ENCODE measurements at regions not wholly inside any gene's neighbourhood (a gene's known extent, or its start where the extent isn't known, plus 50 kb on each side); places are given as distances from the start of the nearest gene placed in this dataset.

DNA sequence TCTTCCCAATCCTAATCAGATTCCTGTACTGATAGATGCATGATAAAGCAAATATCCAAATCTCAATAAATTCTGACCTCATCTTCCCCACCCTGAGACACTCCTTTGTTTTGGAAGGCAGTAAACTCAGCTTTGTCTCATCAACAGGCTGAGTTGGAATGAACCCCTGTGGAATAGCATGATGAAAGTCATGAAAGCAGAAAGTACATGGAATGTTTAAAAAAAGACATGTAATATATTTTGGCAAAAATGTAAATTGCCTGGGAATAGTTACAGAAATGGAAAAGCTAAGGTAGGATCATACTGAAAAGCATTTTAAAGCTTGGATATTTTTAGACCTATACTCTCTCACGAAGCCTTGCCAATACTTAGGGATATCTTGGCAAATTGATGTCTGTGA lies 468.7 kb upstream of the CDH7 start:
- TF ChIP-seq, protein P1, sequence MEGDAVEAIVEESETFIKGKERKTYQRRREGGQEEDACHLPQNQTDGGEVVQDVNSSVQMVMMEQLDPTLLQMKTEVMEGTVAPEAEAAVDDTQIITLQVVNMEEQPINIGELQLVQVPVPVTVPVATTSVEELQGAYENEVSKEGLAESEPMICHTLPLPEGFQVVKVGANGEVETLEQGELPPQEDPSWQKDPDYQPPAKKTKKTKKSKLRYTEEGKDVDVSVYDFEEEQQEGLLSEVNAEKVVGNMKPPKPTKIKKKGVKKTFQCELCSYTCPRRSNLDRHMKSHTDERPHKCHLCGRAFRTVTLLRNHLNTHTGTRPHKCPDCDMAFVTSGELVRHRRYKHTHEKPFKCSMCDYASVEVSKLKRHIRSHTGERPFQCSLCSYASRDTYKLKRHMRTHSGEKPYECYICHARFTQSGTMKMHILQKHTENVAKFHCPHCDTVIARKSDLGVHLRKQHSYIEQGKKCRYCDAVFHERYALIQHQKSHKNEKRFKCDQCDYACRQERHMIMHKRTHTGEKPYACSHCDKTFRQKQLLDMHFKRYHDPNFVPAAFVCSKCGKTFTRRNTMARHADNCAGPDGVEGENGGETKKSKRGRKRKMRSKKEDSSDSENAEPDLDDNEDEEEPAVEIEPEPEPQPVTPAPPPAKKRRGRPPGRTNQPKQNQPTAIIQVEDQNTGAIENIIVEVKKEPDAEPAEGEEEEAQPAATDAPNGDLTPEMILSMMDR (conservative IDR thresholded peaks at IDR 0.05; ENCODE audit: low read depth, low read length) = no peak
- no peak for TF ChIP-seq EZH2 (IDR thresholded peaks at IDR 0.05; ENCODE audit: low read length, unreplicated experiment)
- TF ChIP-seq EZH2phosphoT487 (IDR thresholded peaks at IDR 0.05; ENCODE audit: borderline replicate concordance, low read length) = no peak

Measured in PC-3 (cell line).